SKM-1 (cell line): ENCODE measurements at regions not wholly inside any gene's neighbourhood (a gene's known extent, or its start where the extent isn't known, plus 50 kb on each side); places are given as distances from the start of the nearest gene placed in this dataset.
"Not testable (repeated sequence)": the region's sequence is repeated elsewhere in the genome, so short reads cannot be mapped to it uniquely, and the experiment has no call there.

Experiments
- DNase-seq: peaks from one replicate; lab custom pipeline; 2025; ENCODE audit not compliant: unreplicated experiment; lab: John Stamatoyannopoulos, UW

DNA sequence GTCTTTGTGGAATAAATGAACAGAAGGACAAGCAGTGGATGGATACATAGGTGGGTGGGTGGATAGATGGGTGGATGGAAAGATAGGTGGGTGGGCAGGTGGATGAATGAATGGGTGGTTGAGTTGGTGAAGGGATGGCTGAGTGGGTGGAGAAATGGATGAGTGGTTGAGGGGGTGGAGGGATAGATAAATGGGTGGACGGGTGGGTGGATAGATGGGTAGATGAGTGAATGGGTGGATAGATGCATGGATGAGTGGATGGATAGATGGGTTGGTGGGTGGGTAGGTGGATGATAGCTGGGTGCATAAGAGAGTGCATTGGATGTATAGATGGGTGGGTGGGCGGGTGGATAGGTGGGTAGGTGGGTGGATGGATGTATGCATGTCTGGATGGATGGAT lies 63.5 kb downstream of the UNC93B1 start:
- not testable (repeated sequence) for DNase-seq

- DNase-seq = not testable (repeated sequence)
These were observed 64.9 kb downstream of the UNC93B1 start for GRCh38 chr11:67938964-67939363.

- DNase-seq = not testable (repeated sequence)
These were observed 65.5 kb downstream of the UNC93B1 start for GRCh38 chr11:67938371-67938770.

- not testable (repeated sequence) for DNase-seq
These were observed 80.3 kb downstream of the UNC93B1 start for GRCh38 chr11:67923565-67923964.

- DNase-seq = not testable (repeated sequence)
These were observed 83.4 kb downstream of the UNC93B1 start for GRCh38 chr11:67920546-67920945.

GRCh38 chr11:67912184-67912583 lies 91.7 kb downstream of the UNC93B1 start:
- not testable (repeated sequence) for DNase-seq

- not testable (repeated sequence) for DNase-seq
These were observed 92.7 kb downstream of the UNC93B1 start for GRCh38 chr11:67911211-67911610.

DNA sequence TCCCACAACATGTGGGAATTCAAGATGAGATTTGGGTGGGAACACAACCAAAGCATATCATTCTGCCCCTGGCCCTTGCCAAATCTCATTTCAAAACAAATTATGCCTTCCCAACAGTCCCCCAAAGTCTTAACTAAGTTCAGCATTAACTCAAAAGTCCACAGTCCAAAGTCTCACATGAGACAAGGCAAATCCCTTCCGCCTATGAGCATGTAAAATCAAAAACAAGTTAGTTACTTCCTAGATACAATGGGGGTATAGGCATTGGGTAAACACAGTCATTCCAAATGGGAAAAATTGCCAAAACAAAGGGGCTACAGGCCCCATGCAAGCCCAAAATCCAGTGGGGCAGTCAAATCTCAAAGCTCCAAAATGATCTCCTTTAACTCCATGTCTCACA lies 93.1 kb downstream of the UNC93B1 start:
- not testable (repeated sequence) for DNase-seq

GRCh38 chr11:67906969-67907368 lies 96.9 kb downstream of the UNC93B1 start:
- not testable (repeated sequence) for DNase-seq

DNA sequence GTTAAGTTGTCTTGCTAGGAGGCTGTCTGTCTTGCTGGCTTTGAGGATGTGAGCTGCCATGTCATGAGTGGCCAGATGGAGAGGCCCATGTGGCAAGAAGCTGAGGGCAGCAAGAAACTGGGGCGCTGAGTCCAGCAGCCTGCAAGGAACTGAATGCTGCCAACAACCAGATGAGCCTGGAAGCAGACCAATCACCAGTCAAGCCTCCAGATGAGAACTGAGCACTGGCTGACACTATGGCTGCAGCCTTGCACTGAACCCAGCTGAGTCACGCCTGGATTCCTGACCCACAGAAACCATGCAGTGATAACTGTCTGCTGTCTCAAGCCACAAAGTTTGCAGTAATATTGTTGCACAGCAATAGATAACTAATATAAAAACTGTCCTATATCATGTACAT lies 104.4 kb downstream of the UNC93B1 start:
- DNase-seq = not testable (repeated sequence)

- DNase-seq = not testable (repeated sequence)
These were observed 110.4 kb downstream of the UNC93B1 start for GRCh38 chr11:67893487-67893886.

GRCh38 chr11:67889646-67890045 lies 114.3 kb downstream of the UNC93B1 start:
- DNase-seq = not testable (repeated sequence)

GRCh38 chr11:67888056-67888455 lies 115.8 kb downstream of the UNC93B1 start:
- DNase-seq = not testable (repeated sequence)

DNA sequence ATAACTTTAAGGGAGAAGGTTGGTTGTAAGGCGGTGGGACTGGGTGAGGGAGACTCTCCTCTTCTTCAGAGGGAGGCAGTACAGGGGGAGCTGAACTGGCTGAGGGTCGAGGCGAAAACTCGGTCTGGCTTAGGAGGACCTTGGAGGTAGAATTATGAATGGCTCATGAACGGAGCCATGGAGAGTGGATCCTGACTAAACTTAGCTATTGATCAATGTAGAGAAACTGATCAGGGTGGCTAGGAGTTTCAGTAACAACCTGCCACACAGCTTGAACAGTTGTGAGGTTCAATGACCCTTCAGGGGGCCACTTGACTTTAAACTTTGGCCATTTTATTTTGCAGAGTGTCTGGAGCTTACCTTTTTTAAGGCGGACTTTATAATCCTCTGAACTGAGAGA lies 117.2 kb downstream of the UNC93B1 start:
- DNase-seq = not testable (repeated sequence)

DNA sequence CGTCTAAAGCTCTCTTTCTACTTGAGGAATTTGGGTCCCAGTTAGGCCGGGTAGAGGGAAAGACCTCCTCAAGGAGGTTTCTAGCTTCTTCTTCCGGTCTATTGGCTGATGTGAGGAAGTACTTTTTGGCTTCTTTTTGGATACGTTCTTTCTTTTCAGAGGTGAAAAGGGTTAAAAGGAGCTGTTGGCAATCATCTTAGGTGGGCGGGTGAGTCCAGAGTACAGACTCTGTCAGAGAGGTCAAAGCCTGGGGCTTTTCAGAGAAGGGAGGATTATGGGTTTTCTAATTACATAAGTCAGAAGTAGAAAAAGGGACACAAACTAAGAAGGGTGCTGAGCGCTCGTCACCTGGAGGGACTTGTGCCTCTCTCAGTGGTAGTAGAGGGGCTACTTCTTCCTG lies 117.7 kb downstream of the UNC93B1 start:
- DNase-seq = not testable (repeated sequence)

DNA sequence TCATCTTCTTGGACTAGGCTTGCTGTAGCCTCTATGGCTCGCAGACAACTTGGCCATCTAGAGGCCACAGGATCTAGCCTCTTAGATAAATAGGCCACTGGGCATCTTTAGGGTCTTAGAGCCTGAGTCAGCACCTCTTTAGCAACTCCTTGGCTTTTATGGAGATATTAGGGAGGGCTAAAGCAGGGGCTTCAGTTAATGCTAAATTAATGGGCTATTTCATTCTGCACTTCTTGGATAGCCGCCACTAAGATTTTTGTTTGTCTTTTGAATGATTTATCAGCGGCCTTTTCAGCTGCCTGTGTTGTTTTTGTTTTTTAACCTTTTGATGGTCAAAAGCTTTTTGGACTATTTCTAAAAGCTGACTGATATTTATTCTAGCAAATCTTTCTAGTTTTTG lies 118.3 kb downstream of the UNC93B1 start:
- DNase-seq = not testable (repeated sequence)

- not testable (repeated sequence) for DNase-seq
These were observed 118.9 kb downstream of the UNC93B1 start for GRCh38 chr11:67884761-67885558.

DNA sequence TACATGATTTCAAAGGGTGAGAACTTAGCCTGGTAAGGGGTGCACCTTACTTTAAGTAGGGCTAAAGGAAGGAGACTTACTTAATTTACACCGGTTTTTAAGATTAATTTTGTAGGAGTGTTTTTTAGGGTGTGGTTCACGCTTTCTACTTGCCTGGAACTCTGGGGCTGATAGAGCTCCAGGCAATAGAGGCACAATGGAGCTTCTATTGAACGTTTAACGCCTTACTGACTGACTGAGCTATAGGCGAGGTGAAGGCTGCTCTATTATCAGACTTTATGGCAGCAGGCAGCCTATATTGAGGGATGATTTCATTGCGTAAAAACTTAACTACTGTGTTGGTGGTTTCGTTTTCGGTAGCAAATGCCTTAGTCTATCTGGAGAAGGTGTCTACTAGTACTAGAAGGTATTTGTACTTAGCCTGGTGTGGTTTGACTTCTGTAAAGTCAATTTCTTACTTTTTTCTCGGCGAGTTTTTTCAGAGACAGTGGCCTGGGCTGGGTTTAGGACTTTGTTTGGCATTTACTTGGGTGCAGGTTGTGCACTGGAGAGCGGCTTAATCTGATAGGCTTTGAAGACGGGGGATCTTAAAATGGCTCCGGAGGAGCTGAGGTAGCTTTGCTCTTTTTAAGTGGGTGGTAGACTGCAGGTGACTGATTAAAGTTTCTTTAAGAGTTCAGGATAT lies 119.7 kb downstream of the UNC93B1 start:
- DNase-seq = not testable (repeated sequence)

- DNase-seq = not testable (repeated sequence)
These were observed 121.6 kb downstream of the UNC93B1 start for GRCh38 chr11:67882304-67882703.

DNA sequence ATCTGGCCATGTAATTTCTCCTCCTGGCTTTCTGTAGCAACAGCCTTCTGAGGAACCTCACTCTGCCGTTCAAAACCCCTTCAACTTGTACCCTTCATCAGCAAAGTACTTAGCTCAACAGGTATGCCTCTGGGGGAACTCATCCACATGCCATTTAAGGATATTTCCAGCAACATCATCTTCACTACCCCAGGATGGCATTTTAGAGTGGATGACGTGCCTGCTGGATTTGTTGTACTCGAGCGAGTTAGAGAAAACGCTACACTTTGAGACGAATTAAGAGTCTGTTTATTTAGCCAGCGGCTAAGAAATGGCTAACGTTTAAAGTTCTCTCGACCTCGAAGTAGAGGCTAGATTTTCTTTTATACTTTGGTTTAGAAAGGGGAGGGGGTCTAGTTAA lies 122.1 kb downstream of the UNC93B1 start:
- not testable (repeated sequence) for DNase-seq

DNA sequence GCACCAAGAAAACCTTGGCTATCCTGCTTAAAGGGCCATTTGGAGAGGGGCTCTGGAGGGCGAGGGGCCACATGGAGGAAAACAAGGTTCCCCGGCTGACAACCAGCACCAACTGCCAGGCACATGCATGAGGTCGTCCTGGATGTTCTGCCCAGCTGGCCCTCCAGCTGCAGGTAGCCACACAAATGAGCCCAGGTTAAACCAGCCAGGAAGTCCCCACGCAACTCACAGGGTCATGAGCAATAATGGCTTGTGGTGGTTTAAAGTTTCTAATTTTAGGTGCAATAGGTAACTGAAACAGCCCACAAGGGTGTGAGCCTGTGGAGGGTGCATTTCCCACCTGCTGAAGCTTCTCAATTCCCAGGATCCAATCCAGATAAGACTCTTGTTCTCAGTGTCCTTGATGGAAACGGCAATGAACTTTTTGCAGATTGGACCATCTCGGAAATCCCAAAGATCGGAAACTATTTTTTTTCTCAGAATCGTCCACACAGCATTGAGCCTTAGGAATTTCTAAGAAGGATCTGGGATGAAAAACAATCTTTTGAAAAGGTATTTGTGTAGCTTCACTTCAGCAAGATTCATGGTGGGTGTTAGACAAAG lies 123.2 kb downstream of the UNC93B1 start:
- not testable (repeated sequence) for DNase-seq

DNA sequence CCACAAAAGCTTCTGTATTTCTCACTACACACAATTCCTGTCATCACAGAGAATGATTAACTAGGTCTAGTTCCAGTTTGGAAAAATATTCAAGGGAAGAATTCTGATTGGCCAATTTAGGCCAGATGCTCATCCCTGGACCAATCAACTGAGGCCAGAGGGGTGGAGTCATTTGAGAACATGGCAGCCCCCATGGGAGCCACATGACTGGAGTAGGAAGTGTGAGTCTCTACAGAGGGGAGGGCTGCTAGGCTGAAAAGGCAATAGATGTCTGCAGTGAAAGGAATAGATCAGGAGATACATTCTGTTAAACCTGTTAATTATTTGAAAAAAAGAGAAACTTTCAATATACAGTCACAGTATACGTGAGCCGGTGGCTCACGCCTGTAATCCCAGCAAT lies 125.2 kb downstream of the UNC93B1 start:
- DNase-seq = not testable (repeated sequence)
